ENCODE measurements at regions not wholly inside any gene's neighbourhood (a gene's known extent, or its start where the extent isn't known, plus 50 kb on each side); places are given as distances from the start of the nearest gene placed in this dataset.

GRCh38 chr4:110869862-110870572 lies 247.1 kb upstream of the PITX2 start:
- TF ChIP-seq EP300 (IDR thresholded peaks at IDR 0.05) (no peak), CHD2 (IDR thresholded peaks at IDR 0.05; ENCODE audit: low read length, partially characterized antibody) (no peak), CTCF (IDR thresholded peaks at IDR 0.05) (no peak), PHF8 (IDR thresholded peaks at IDR 0.05; ENCODE audit: borderline replicate concordance, low read depth) (no peak), POLR2A (IDR thresholded peaks at IDR 0.05; ENCODE audit: low read length) (no peak), MAX (IDR thresholded peaks at IDR 0.05) (no peak), MYC (IDR thresholded peaks at IDR 0.05; ENCODE audit: borderline replicate concordance, low read length) (no peak), E2F6 (IDR thresholded peaks at IDR 0.05; ENCODE audit: borderline replicate concordance, low read depth) (no peak), HMGXB4 (CRISPR knock-in tag; IDR thresholded peaks at IDR 0.05; ENCODE audit: borderline replicate concordance) (no peak), ZNF302 (CRISPR knock-in tag; IDR thresholded peaks at IDR 0.05) (no peak), TFCP2L1 (CRISPR knock-in tag; IDR thresholded peaks at IDR 0.05) (no peak), REST (IDR thresholded peaks at IDR 0.05) (no peak), HEYL (CRISPR knock-in tag; IDR thresholded peaks at IDR 0.05) (no peak), RNF2 (IDR thresholded peaks at IDR 0.05; ENCODE audit: borderline replicate concordance, low read depth) (no peak)
